Prostate gland (tissue), 2 donors: ENCODE measurements at regions not wholly inside any gene's neighbourhood (a gene's known extent, or its start where the extent isn't known, plus 50 kb on each side); places are given as distances from the start of the nearest gene placed in this dataset.
A peak's percentile ranks its signal among the peaks of the same experiment; 100 is the strongest.

Experiments used
- CTCF ChIP-seq, 4 experiments: fragments of 200-600 bp in 2 of 4; fragments of 450-650 bp in 2 of 4; sonication (generic) in 2 of 4; IDR thresholded peaks; 1 replicate in 3 of 4; 2 replicates in 1 of 4; pipeline ENCODE4 v1.5.1; 2016 to 2019; ENCODE audit warnings: antibody characterized with exemption in 4 of 4, mild to moderate bottlenecking in 2 of 4, moderate library complexity in 2 of 4
- POLR2A ChIP-seq: fragments of 450-650 bp; IDR thresholded peaks from one replicate; pipeline ENCODE4 v1.6.1; 2016; ENCODE audit warnings: antibody characterized with exemption, mild to moderate bottlenecking
- POLR2AphosphoS5 ChIP-seq: sonication (generic); formaldehyde crosslinking; IDR thresholded peaks from one replicate; pipeline ENCODE4 v1.6.1; 2017; ENCODE audit warnings: antibody characterized with exemption

GRCh38 chr6:26157251-26158075 lies 70.2 kb downstream of the HFE start:
- TF ChIP-seq POLR2A (peak; percentile 72), CTCF (IDR thresholded peaks at IDR 0.05) (peak in 1 of 4 experiments; percentile 4), POLR2AphosphoS5 (no peak)
